ENCODE measurements at regions not wholly inside any gene's neighbourhood (a gene's known extent, or its start where the extent isn't known, plus 50 kb on each side); places are given as distances from the start of the nearest gene placed in this dataset.

DNA sequence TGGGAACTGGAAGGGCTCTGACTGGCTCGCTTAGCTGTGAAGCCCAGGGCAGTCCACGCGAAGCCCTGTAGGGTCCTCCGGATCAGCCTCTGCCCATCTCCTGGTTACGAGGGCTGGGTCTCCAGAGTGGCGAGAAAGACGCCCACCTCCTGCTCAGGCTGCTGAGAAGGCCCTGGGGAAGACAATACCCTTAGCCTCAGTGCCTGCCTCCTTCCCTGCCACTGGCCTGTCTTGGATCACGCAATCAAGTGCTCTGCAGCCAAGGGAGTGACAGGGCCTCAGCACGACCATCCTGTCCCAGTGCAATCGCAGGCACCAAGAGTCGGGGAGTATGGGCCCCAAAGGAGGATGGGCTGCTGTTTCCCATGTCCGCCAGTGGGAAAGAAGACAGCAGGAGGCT is 165.7 kb upstream of the GLI2 start:
- no peaks in the 10 kb centered on the region for H3K36me3 Mint-ChIP-seq (ENCODE audit: insufficient read depth, unreplicated experiment)
- no TSS peak for BruUV-seq (replicated peaks)
- H3K27ac Mint-ChIP-seq (ENCODE audit: unreplicated experiment), result no peak overlapping the region
- CTCF ChIA-PET, result no interaction called here
- H3K4me1 Mint-ChIP-seq (ENCODE audit: low read depth, unreplicated experiment), result peaks cover 8% of the 10 kb centered on the region
- DNase-seq, result no peak
- intact Hi-C loops (cut with micrococcal nuclease; ENCODE audit: unreplicated experiment), result no loop called here
- peaks cover 92% of the 10 kb centered on the region for H3K27me3 Mint-ChIP-seq (ENCODE audit: unreplicated experiment)
- H3K4me3 Mint-ChIP-seq (ENCODE audit: low read depth, unreplicated experiment), result no peak overlapping the region
- no peak for TF ChIP-seq CTCF (IDR thresholded peaks at IDR 0.05; ENCODE audit: unreplicated experiment)
- H3K9me3 Mint-ChIP-seq (ENCODE audit: low read depth, unreplicated experiment), result no peaks in the 10 kb centered on the region

- Mint-ChIP-seq H3K36me3 (ENCODE audit: insufficient read depth, unreplicated experiment) (no peaks in the 10 kb centered on the region), H3K27ac (ENCODE audit: unreplicated experiment) (no peak overlapping the region), H3K4me3 (ENCODE audit: low read depth, unreplicated experiment) (no peak overlapping the region), H3K27me3 (ENCODE audit: unreplicated experiment) (peaks cover 96% of the 10 kb centered on the region), H3K9me3 (ENCODE audit: low read depth, unreplicated experiment) (no peaks in the 10 kb centered on the region), H3K4me1 (ENCODE audit: low read depth, unreplicated experiment) (peaks cover 4% of the 10 kb centered on the region)
- no peak for TF ChIP-seq CTCF (IDR thresholded peaks at IDR 0.05; ENCODE audit: unreplicated experiment)
- DNase-seq, result no peak
- CTCF ChIA-PET, result no interaction called here
- BruUV-seq (replicated peaks), result no TSS peak
- intact Hi-C loops (cut with micrococcal nuclease; ENCODE audit: unreplicated experiment), result no loop called here
Measured at GRCh38 chr2:120570546-120570945, 165.1 kb upstream of the GLI2 start.

- H3K27me3 Mint-ChIP-seq (ENCODE audit: unreplicated experiment), result peaks cover 96% of the 10 kb centered on the region
- intact Hi-C loops (cut with micrococcal nuclease; ENCODE audit: unreplicated experiment), result no loop called here
- TF ChIP-seq CTCF (IDR thresholded peaks at IDR 0.05; ENCODE audit: unreplicated experiment), result no peak
- no peak overlapping the region for H3K4me3 Mint-ChIP-seq (ENCODE audit: low read depth, unreplicated experiment)
- CTCF ChIA-PET, result no interaction called here
- H3K27ac Mint-ChIP-seq (ENCODE audit: unreplicated experiment), result no peak overlapping the region
- no peaks in the 10 kb centered on the region for H3K36me3 Mint-ChIP-seq (ENCODE audit: insufficient read depth, unreplicated experiment)
- no peaks in the 10 kb centered on the region for H3K9me3 Mint-ChIP-seq (ENCODE audit: low read depth, unreplicated experiment)
- DNase-seq, result no peak
- no TSS peak for BruUV-seq (replicated peaks)
- H3K4me1 Mint-ChIP-seq (ENCODE audit: low read depth, unreplicated experiment), result no peaks in the 10 kb centered on the region
Measured at GRCh38 chr2:120571015-120571728, 164.5 kb upstream of the GLI2 start.

- Mint-ChIP-seq H3K4me3 (ENCODE audit: low read depth, unreplicated experiment) (no peak overlapping the region), H3K27me3 (ENCODE audit: unreplicated experiment) (peaks cover 95% of the 10 kb centered on the region), H3K4me1 (ENCODE audit: low read depth, unreplicated experiment) (no peaks in the 10 kb centered on the region), H3K36me3 (ENCODE audit: insufficient read depth, unreplicated experiment) (no peaks in the 10 kb centered on the region), H3K9me3 (ENCODE audit: low read depth, unreplicated experiment) (no peaks in the 10 kb centered on the region), H3K27ac (ENCODE audit: unreplicated experiment) (no peak overlapping the region)
- DNase-seq, result no peak
- BruUV-seq (replicated peaks), result no TSS peak
- TF ChIP-seq CTCF (IDR thresholded peaks at IDR 0.05; ENCODE audit: unreplicated experiment), result no peak
- intact Hi-C loops (cut with micrococcal nuclease; ENCODE audit: unreplicated experiment), result no loop called here
- CTCF ChIA-PET, result no interaction called here
Measured at GRCh38 chr2:120572226-120572625, 163.4 kb upstream of the GLI2 start.

Measured in Calu3 (cell line).